ENCODE measurements at regions not wholly inside any gene's neighbourhood (a gene's known extent, or its start where the extent isn't known, plus 50 kb on each side); places are given as distances from the start of the nearest gene placed in this dataset.

DNA sequence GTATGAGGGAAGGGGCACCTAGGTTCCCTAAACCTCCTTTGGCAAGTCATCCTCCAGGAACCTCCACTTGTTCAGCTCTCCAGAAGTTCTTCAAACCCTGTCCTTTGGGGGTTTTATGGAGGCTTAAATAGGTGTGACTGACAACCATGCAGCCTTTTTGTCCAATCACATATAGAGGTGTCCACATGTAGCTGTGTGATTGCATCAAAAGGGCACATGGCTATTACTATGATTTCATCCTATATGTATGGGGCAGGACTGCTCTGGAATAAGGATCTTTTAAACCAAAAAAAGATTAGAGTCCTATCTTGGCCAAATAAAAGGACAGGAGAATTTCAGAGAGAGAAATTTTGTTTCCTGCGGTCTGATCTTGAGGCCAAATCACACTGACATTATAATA is 453.2 kb upstream of the EPHA6 start:
- no peak for ATAC-seq (replicated peaks)
- Mint-ChIP-seq H3K36me3 (ENCODE audit: low read depth) (no peaks in the 10 kb centered on the region), H3K4me3 (no peak overlapping the region), H3K27ac (no peak overlapping the region), H3K27me3 (no peaks in the 10 kb centered on the region), H3K9me3 (peaks cover 7% of the 10 kb centered on the region), H3K4me1 (no peaks in the 10 kb centered on the region)

DNA sequence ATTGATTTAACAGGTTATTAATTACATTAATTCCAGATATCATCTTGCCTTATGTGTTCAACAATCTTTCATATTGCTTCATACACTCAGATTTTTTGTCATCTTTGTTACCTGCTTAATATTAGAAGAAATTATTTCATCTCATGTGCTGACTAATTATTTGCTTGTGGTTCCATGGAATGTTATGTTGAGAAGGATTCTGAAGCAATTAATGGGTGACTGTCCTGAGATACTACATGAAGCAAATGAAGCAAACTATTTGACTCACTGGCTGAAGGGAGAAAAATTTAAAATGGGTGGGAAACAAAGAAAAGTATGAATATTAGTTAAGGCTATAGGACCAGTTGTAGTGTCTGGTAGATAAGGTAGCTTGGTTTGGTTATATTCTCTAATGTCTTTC is 443.8 kb upstream of the EPHA6 start:
- Mint-ChIP-seq H3K4me3 (no peak overlapping the region), H3K27ac (no peak overlapping the region), H3K36me3 (ENCODE audit: low read depth) (no peaks in the 10 kb centered on the region), H3K9me3 (peaks cover 4% of the 10 kb centered on the region), H3K27me3 (no peaks in the 10 kb centered on the region), H3K4me1 (no peaks in the 10 kb centered on the region)
- ATAC-seq (replicated peaks): no peak

DNA sequence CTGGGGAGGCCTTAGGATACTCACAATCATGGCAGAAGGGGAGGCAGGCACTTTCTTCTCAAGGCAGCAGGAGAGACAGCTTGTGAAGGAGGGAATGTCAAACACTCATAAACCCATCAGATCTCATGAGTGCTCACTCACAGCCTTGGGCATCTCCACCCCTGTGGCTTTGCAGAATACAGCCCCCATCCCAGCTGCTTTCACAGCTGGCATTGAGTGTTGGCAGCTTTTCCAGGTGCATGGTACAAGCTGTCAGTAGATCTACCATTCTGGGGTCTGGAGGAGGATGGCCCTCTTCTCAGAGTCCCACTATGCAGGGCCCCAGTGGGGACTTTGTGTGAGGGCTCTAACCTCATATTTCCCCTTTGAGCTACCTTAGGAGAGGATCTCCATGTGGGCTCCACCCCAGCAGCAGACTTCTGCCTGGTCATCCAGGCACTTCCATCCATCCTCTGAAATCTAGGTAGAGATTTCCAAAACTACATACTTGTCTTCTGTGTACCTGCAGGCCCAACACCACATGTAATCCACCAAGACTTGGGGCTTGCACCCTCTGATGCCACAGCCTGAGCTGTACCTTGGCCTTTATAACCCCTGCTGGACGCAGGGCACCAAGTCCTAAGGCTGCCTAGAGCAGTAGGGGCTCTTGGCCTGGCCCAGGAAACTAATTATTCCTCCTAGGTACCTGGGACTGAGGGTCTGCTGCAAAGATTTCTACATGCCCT is 404.2 kb upstream of the EPHA6 start:
- Mint-ChIP-seq H3K4me1 (no peaks in the 10 kb centered on the region), H3K27ac (no peak overlapping the region), H3K27me3 (no peaks in the 10 kb centered on the region), H3K36me3 (ENCODE audit: low read depth) (no peaks in the 10 kb centered on the region), H3K9me3 (peaks cover 5% of the 10 kb centered on the region), H3K4me3 (no peak overlapping the region)
- ATAC-seq (replicated peaks): no peak

DNA sequence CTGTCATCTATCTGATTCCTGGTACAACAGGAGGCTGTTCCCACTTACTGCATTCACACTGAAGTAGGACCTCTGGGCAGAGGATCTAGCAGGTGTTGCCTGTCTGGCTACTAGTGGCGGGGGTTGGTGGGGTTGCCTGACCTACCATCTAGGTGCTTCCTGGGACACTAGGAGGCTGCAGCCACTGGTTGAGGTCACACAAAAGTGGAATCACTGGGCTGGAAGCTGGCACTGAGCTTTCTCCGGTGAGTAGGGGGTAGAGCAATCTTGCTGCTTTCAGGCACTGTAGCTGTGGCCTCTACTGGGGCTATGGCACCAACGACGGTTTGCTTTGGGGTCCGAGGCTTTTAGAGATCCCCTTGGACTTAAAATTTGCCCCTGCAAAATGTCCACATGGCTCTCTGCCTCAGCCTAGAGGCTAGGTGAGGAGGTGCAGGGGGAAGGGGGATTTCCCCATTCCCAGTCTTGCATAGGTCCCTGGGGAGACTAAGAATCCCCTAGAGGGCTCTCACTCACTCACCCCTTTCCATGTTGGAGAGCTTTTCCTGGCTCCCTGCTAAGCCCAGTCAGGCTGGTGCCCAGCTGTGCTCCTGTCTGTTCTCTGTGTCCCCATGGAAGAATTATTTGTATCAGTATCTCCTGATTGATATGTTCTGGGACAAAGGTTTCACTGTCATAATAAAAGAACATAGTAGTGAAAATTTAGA is 397.7 kb upstream of the EPHA6 start:
- Mint-ChIP-seq H3K9me3 (peaks cover 5% of the 10 kb centered on the region), H3K36me3 (ENCODE audit: low read depth) (no peaks in the 10 kb centered on the region), H3K27ac (no peak overlapping the region), H3K4me3 (no peak overlapping the region), H3K4me1 (no peaks in the 10 kb centered on the region), H3K27me3 (no peaks in the 10 kb centered on the region)
- ATAC-seq (replicated peaks): no peak

DNA sequence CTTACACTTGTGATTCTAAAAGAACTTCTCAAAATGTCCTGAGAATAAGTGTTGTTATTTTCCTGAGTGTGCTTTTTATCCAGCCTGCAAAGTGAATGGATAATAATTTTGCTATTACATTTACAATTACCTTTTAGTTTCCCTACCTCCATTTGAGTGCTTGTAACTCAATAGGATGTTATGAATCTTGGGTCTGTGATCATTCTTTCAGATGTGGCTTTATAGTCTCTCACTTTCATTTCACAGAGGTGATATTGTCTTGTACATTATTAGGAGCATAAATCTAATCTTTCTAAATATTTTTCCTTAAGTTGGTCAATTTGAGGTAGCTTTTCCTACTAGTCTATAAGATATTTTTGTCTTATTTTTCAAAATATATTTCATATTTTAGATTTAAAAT is 386.3 kb upstream of the EPHA6 start:
- H3K36me3 Mint-ChIP-seq (ENCODE audit: low read depth): no peaks in the 10 kb centered on the region
- H3K4me1 Mint-ChIP-seq: no peaks in the 10 kb centered on the region
- no peaks in the 10 kb centered on the region for H3K27me3 Mint-ChIP-seq
- no peak for ATAC-seq (replicated peaks)
- peaks cover 8% of the 10 kb centered on the region for H3K9me3 Mint-ChIP-seq
- H3K4me3 Mint-ChIP-seq: no peak overlapping the region
- H3K27ac Mint-ChIP-seq: no peak overlapping the region

DNA sequence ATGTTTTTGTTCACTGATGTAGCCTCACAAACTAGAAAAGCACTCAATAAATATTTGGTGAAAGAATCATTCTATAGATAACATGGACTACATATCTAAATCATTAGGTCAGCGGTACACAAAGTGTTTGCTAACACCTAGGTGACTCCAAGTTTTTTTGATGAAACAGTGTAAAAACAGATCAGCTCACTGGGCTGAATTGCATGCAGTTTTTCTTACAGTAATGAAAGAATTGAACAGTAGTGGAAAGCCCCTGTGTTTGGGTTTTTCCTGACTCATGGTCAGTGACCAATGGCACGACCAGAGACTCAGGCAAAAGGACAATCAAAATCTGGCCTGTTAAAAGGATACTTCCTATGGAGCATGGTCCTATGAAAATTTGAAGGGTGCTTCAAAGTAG is 384.3 kb upstream of the EPHA6 start:
- H3K27ac Mint-ChIP-seq: no peak overlapping the region
- no peak overlapping the region for H3K4me3 Mint-ChIP-seq
- no peak for ATAC-seq (replicated peaks)
- no peaks in the 10 kb centered on the region for H3K4me1 Mint-ChIP-seq
- peaks cover 2% of the 10 kb centered on the region for H3K9me3 Mint-ChIP-seq
- H3K36me3 Mint-ChIP-seq (ENCODE audit: low read depth): no peaks in the 10 kb centered on the region
- H3K27me3 Mint-ChIP-seq: no peaks in the 10 kb centered on the region

DNA sequence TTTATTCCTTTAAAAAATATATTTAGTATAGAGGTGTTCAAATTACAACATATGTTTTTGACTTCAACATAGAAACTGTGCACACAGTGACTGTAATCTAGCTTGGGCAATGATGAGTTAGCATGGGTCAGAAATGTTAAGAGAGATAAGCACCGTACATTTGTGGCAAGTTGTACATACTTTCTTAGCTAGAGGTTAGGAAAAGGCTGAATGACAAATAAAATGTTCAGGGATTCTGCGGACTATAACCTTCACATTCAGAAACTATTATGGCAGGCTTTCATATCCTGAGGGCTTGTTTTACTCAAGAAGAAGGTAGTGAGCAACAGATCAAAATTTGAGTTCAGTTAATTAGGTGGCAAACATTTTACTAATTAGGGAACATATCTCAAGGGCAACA is 379.7 kb upstream of the EPHA6 start:
- ATAC-seq (replicated peaks): no peak
- Mint-ChIP-seq H3K4me3 (no peak overlapping the region), H3K27ac (no peak overlapping the region), H3K4me1 (no peaks in the 10 kb centered on the region), H3K36me3 (ENCODE audit: low read depth) (no peaks in the 10 kb centered on the region), H3K27me3 (no peaks in the 10 kb centered on the region), H3K9me3 (peaks cover 4% of the 10 kb centered on the region)

DNA sequence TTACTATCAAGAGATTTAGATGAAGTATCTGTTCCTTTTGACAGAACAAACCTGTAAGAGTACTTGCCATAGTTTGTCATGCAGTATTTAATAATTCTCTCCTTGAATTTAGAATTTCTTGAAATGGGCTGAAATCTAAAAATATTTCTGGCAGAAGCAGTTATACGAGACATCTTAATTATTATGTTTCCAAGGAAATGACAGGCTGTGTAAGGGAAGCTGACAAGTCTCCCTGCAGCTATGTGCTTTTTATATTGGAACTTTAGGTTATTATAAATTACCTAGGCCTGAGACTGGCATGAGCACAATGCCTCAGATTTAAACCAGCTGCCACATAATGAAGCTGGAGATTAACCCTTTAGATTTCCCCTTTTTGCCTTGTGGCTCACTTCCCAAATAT is 365.0 kb upstream of the EPHA6 start:
- peaks cover 7% of the 10 kb centered on the region for H3K9me3 Mint-ChIP-seq
- no peak overlapping the region for H3K4me3 Mint-ChIP-seq
- H3K27me3 Mint-ChIP-seq: no peaks in the 10 kb centered on the region
- H3K27ac Mint-ChIP-seq: no peak overlapping the region
- H3K36me3 Mint-ChIP-seq (ENCODE audit: low read depth): no peaks in the 10 kb centered on the region
- no peaks in the 10 kb centered on the region for H3K4me1 Mint-ChIP-seq
- no peak for ATAC-seq (replicated peaks)

DNA sequence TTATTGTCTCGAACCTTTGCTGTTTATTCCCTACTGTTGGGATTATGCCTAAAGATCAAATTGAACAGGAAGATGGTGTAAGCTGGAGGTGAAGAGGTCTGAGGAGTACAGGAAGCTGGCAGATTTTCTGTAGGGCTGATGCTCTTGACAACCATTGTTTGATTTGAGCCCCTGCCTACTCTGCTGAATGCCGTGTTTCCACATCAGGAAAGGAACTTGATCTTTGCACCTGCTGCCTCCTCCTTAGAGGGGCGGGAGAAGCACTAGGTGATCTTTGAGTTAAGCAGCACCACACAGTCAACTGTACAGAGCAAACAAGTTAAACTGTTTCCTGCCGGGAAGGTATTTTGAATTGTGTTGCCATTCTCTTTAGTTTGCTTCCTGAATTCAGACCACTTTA is 364.6 kb upstream of the EPHA6 start:
- Mint-ChIP-seq H3K4me3 (no peak overlapping the region), H3K36me3 (ENCODE audit: low read depth) (no peaks in the 10 kb centered on the region), H3K27ac (no peak overlapping the region), H3K27me3 (no peaks in the 10 kb centered on the region), H3K9me3 (peaks cover 7% of the 10 kb centered on the region), H3K4me1 (no peaks in the 10 kb centered on the region)
- ATAC-seq (replicated peaks): no peak

DNA sequence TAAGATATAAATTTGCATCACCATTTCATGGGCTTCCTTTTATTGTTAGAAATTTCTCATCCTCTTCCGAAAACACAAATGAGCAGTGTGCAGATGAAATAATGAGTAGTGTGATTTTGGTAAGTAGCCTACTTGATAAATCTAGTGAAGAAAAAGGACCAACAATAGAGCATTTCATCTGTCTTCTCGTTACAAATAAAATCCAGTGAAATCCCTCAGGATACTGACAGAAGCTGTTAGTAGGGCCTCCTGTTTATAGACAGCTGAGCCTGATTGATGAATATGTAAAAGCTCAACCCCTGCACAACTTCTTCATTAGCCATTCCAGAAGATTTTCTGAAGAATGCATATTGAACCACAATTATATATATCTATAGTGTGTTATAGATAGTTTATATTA is 363.7 kb upstream of the EPHA6 start:
- no peak for ATAC-seq (replicated peaks)
- Mint-ChIP-seq H3K36me3 (ENCODE audit: low read depth) (no peaks in the 10 kb centered on the region), H3K9me3 (peaks cover 9% of the 10 kb centered on the region), H3K27ac (no peak overlapping the region), H3K4me1 (no peaks in the 10 kb centered on the region), H3K4me3 (no peak overlapping the region), H3K27me3 (no peaks in the 10 kb centered on the region)

DNA sequence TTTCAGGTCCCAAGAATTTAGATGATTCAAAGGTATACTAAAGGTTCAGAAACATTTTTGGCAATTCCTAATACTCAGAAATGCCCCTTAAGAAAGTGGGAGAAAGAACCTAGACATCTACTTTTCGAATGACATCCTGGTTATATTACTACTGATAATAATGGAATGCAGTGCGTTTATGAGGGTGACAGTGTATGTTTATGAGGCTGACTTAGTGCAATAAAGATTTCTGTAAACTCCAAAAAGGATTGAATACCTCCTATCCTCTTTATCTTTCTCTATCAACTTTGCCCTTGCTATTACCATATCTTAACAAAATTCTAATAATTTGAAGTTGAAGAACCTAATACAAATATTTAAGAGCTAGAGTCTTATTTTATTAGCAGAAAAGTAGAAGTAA is 348.9 kb upstream of the EPHA6 start:
- H3K4me1 Mint-ChIP-seq: no peaks in the 10 kb centered on the region
- H3K36me3 Mint-ChIP-seq (ENCODE audit: low read depth): no peaks in the 10 kb centered on the region
- no peaks in the 10 kb centered on the region for H3K27me3 Mint-ChIP-seq
- H3K9me3 Mint-ChIP-seq: no peaks in the 10 kb centered on the region
- no peak for ATAC-seq (replicated peaks)
- no peak overlapping the region for H3K27ac Mint-ChIP-seq
- no peak overlapping the region for H3K4me3 Mint-ChIP-seq

DNA sequence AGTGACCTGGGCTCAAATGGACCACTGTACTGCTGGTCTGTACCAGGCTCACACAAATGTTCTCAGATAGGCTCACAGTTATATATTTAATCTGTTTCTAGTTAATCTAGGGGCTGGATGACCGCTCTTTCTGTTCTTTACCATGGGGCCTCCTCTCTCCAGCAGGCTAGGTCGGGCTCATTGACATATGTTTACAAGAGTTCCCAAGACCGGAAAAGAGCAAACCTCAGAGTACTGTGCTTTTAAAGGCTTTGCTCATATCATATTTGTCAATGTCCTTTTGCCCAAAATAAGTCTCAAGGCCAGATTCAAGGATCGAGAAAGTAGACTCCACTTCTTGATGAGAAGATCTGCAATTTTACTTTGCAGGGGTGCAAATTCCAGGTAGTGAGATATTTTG is 348.0 kb upstream of the EPHA6 start:
- no peaks in the 10 kb centered on the region for H3K4me1 Mint-ChIP-seq
- no peaks in the 10 kb centered on the region for H3K36me3 Mint-ChIP-seq (ENCODE audit: low read depth)
- no peak for ATAC-seq (replicated peaks)
- H3K27me3 Mint-ChIP-seq: no peaks in the 10 kb centered on the region
- no peak overlapping the region for H3K4me3 Mint-ChIP-seq
- H3K27ac Mint-ChIP-seq: no peak overlapping the region
- no peaks in the 10 kb centered on the region for H3K9me3 Mint-ChIP-seq

DNA sequence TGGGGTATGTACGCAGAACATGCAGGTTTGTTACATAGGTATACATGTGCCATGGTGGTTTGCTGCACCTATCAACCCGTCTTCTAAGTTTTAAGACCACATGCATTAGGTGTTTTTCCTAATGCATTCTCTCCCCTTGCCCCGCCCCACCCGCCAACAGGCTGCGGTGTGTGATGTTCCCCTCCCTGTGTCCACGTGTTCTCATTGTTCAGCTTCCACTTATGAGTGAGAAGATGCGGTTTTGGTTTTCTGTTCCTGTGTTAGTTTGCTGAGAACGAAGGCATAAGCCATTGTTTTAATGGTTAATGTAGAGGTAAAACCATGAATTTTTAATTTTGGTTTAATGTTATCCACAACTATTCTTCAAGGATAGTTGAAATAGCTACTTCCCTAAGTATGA is 346.8 kb upstream of the EPHA6 start:
- no peaks in the 10 kb centered on the region for H3K27me3 Mint-ChIP-seq
- no peaks in the 10 kb centered on the region for H3K36me3 Mint-ChIP-seq (ENCODE audit: low read depth)
- ATAC-seq (replicated peaks): no peak
- no peak overlapping the region for H3K4me3 Mint-ChIP-seq
- no peaks in the 10 kb centered on the region for H3K9me3 Mint-ChIP-seq
- no peak overlapping the region for H3K27ac Mint-ChIP-seq
- H3K4me1 Mint-ChIP-seq: no peaks in the 10 kb centered on the region

DNA sequence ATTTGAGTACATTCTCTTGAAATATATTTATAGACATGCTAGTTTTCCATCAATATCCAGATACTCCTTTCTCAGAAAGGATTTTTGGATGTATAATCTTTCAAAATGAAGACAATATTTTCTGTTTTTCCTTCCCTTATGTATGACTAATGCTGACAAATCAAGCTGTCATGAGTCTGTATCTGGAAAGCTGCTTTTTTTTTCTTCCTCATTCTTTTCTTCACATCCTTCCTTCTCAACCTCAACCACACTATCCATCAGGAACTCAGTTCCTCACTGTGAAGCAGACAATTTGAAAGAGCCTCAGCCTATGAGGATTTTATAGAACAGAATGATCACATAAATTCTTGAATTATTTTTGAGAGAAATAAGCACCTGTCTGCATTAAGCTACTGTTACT is 335.9 kb upstream of the EPHA6 start:
- no peak overlapping the region for H3K27ac Mint-ChIP-seq
- H3K36me3 Mint-ChIP-seq (ENCODE audit: low read depth): no peaks in the 10 kb centered on the region
- no peaks in the 10 kb centered on the region for H3K4me1 Mint-ChIP-seq
- H3K27me3 Mint-ChIP-seq: no peaks in the 10 kb centered on the region
- H3K9me3 Mint-ChIP-seq: no peaks in the 10 kb centered on the region
- no peak overlapping the region for H3K4me3 Mint-ChIP-seq
- no peak for ATAC-seq (replicated peaks)

DNA sequence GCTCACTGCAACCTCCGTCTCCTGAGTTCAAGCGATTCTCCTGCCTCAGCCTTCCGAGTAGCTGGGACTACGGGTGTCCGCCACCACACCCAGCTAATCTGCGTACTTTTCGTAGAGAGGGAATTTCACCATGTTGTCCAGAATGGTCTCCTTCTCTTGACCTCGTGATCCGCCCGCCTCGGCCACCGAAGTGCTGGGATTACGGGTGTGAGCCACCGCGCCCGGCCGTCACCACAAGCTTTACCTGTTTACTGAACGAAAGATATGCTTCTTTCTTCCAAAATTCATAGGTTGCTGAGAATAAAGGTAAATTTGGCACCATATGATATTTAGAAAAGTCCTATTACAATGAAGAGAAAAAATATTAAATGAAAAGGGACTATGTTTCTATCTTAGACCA is 333.5 kb upstream of the EPHA6 start:
- Mint-ChIP-seq H3K4me3 (no peak overlapping the region), H3K27me3 (no peaks in the 10 kb centered on the region), H3K4me1 (no peaks in the 10 kb centered on the region), H3K27ac (no peak overlapping the region), H3K9me3 (no peaks in the 10 kb centered on the region), H3K36me3 (ENCODE audit: low read depth) (no peaks in the 10 kb centered on the region)
- no peak for ATAC-seq (replicated peaks)

Measured in activated T-helper 17 cell treated with anti-CD3 and anti-CD28 coated beads, Interleukin-2, amount 50 U/mL, for 72 hours (primary cell).